BJ (cell line): ENCODE measurements at regions not wholly inside any gene's neighbourhood (a gene's known extent, or its start where the extent isn't known, plus 50 kb on each side); places are given as distances from the start of the nearest gene placed in this dataset.

Source experiments
- CTCF ChIA-PET: fragments of 350-600 bp; formaldehyde crosslinking; extraction: SDS; loops from one replicate; lab custom pipeline; 2021; ENCODE audit warnings: antibody characterized with exemption, inconsistent platforms; lab: Yijun Ruan, JAX
- POLR2A ChIA-PET: fragments of 300-600 bp; sonication (Branson Sonifier 250); formaldehyde crosslinking; extraction: SDS; loops from one replicate; lab custom pipeline; 2021; ENCODE audit warnings: antibody characterized with exemption; lab: Charles Lee
- DNase-seq: peaks from one replicate; pipeline ENCODE4 v3.0.0-alpha.2; 2011; ENCODE audit warnings: low read depth
- H3K27me3 ChIP-seq: 2 replicates; pipeline ENCODE4 v1.6.0; 2011; ENCODE audit warnings: low read length; ENCODE audit not compliant: control insufficient read depth, insufficient read depth
- H3K36me3 ChIP-seq: 2 replicates; pipeline ENCODE4 v1.5.1; 2011; ENCODE audit warnings: low read length; ENCODE audit not compliant: control insufficient read depth, insufficient read depth
- H3K4me3 ChIP-seq: 2 replicates; pipeline ENCODE4 v1.5.1; 2011; ENCODE audit warnings: low read depth, mild to moderate bottlenecking, control low read depth, low read length
- TF ChIP-seq, protein P1 (sequence below): IDR thresholded peaks from 2 replicates; pipeline ENCODE4 v1.5.1; 2011; ENCODE audit warnings: low read depth, mild to moderate bottlenecking, control low read depth, inconsistent platforms, low read length, moderate library complexity; ENCODE audit not compliant: insufficient read depth

GRCh38 chr15:100810229-100810628, 69.4 kb upstream of the ALDH1A3 start:
- no peaks in the 10 kb centered on the region for H3K36me3 ChIP-seq
- CTCF ChIA-PET, result interaction anchor here (0.7 kb wide), 1 partner anchor 11 kb away, joined by 3 read pairs; no protein-coding TSS in a partner anchor
- POLR2A ChIA-PET, result no interaction called here
- TF ChIP-seq, protein P1, sequence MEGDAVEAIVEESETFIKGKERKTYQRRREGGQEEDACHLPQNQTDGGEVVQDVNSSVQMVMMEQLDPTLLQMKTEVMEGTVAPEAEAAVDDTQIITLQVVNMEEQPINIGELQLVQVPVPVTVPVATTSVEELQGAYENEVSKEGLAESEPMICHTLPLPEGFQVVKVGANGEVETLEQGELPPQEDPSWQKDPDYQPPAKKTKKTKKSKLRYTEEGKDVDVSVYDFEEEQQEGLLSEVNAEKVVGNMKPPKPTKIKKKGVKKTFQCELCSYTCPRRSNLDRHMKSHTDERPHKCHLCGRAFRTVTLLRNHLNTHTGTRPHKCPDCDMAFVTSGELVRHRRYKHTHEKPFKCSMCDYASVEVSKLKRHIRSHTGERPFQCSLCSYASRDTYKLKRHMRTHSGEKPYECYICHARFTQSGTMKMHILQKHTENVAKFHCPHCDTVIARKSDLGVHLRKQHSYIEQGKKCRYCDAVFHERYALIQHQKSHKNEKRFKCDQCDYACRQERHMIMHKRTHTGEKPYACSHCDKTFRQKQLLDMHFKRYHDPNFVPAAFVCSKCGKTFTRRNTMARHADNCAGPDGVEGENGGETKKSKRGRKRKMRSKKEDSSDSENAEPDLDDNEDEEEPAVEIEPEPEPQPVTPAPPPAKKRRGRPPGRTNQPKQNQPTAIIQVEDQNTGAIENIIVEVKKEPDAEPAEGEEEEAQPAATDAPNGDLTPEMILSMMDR, result no peak
- H3K27me3 ChIP-seq, result 0 out of 2 replicates have a peak, but pooled peaks cover 2% of the 10 kb centered on the region
- no peak overlapping the region for H3K4me3 ChIP-seq
- no peak for DNase-seq

GRCh38 chr15:100810831-100811230, 68.8 kb upstream of the ALDH1A3 start:
- ChIA-PET POLR2A (no interaction called here), CTCF (interaction anchor here (0.7 kb wide), 1 partner anchor 12 kb away, joined by 3 read pairs; no protein-coding TSS in a partner anchor)
- Histone ChIP-seq H3K4me3 (no peak overlapping the region), H3K36me3 (no peaks in the 10 kb centered on the region), H3K27me3 (0 out of 2 replicates have a peak, but pooled peaks cover 2% of the 10 kb centered on the region)
- TF ChIP-seq, protein P1, result no peak
- DNase-seq, result no peak

DNA sequence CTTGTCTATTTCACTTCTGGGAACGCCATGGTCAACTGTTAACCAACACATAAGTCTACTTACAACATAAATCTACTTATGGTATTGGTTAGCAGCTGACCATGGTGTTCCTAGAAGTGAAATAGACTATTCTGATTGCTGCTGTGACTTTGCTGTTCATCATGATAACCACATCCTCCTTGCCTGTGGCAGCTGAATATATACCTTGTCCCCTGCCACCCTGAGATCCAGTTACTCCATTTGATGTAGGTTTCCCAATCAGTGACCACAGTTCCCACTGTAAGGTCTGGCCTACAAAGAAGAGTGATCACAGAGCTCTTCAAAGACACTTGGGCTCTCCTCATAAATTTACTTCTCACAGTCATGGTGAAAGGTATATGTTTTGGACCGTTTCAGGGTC, 66.8 kb upstream of the ALDH1A3 start:
- Histone ChIP-seq H3K36me3 (no peaks in the 10 kb centered on the region), H3K27me3 (0 out of 2 replicates have a peak, but pooled peaks cover 2% of the 10 kb centered on the region), H3K4me3 (no peak overlapping the region)
- ChIA-PET CTCF (interaction anchor here (0.7 kb wide), 1 partner anchor 8 kb away, joined by 3 read pairs; no protein-coding TSS in a partner anchor), POLR2A (no interaction called here)
- TF ChIP-seq, protein P1, result no peak
- no peak for DNase-seq

GRCh38 chr15:100818927-100819326, 60.7 kb upstream of the ALDH1A3 start:
- Histone ChIP-seq H3K36me3 (no peaks in the 10 kb centered on the region), H3K4me3 (no peak overlapping the region), H3K27me3 (peaks cover 7% of the 10 kb centered on the region)
- POLR2A ChIA-PET, result no interaction called here
- peak; percentile 26 for DNase-seq
- CTCF ChIA-PET, result no interaction called here
- TF ChIP-seq, protein P1, result no peak

DNA sequence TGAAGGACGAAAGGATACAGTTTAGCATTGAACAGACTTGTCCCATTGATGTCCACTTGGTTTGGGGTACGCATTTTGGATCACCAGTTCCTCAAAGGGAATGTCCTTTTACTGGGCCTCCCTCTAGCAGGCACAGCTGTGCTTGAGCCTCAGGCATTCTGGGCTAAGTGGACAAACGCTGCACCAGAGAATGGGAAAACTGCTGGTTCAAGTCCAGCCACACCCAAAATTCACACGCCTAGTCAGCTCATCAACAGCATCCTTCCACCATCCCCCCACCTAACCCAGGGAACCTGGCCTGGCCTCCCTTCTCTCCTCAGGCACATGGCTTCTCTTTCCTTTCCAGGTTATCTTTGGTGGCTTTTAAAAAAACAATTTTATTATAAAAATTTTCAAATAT, 59.1 kb upstream of the ALDH1A3 start:
- DNase-seq, result no peak
- CTCF ChIA-PET, result interaction anchor here (0.9 kb wide), 1 partner anchor 13 kb away, joined by 3 read pairs; no protein-coding TSS in a partner anchor
- no peak overlapping the region for H3K4me3 ChIP-seq
- TF ChIP-seq, protein P1, result no peak
- H3K36me3 ChIP-seq, result no peaks in the 10 kb centered on the region
- peaks cover 5% of the 10 kb centered on the region for H3K27me3 ChIP-seq
- POLR2A ChIA-PET, result no interaction called here
